Ishikawa (cell line): ENCODE measurements at regions not wholly inside any gene's neighbourhood (a gene's known extent, or its start where the extent isn't known, plus 50 kb on each side); places are given as distances from the start of the nearest gene placed in this dataset.

Source experiments
- CEBPB ChIP-seq: IDR thresholded peaks from 2 replicates; pipeline ENCODE4 v1.6.1; 2012
- CREB1 ChIP-seq: IDR thresholded peaks from 2 replicates; pipeline ENCODE4 v1.6.1; 2012; ENCODE audit warnings: low read depth
- EGR1 ChIP-seq: IDR thresholded peaks from 2 replicates; pipeline ENCODE4 v1.6.1; 2012
- EP300 ChIP-seq: IDR thresholded peaks from 2 replicates; pipeline ENCODE4 v1.6.1; 2012; ENCODE audit warnings: borderline replicate concordance
- FOXM1 ChIP-seq: IDR thresholded peaks from 2 replicates; pipeline ENCODE4 v1.6.1; 2012; ENCODE audit warnings: low read depth, borderline replicate concordance
- NFIC ChIP-seq: IDR thresholded peaks from 2 replicates; pipeline ENCODE4 v1.6.1; 2012
- RAD21 ChIP-seq: IDR thresholded peaks from 2 replicates; pipeline ENCODE4 v1.6.1; 2012; ENCODE audit warnings: low read depth
- TAF1 ChIP-seq: IDR thresholded peaks from 2 replicates; pipeline ENCODE4 v1.6.1; 2012; ENCODE audit warnings: low read depth, mild to moderate bottlenecking
- TCF12 ChIP-seq: IDR thresholded peaks from 2 replicates; pipeline ENCODE4 v1.6.1; 2012; ENCODE audit warnings: low read depth
- TEAD4 ChIP-seq: IDR thresholded peaks from 2 replicates; pipeline ENCODE4 v1.6.1; 2012
- YY1 ChIP-seq: IDR thresholded peaks from 2 replicates; pipeline ENCODE4 v1.6.1; 2012; ENCODE audit warnings: low read depth
- ZBTB7A ChIP-seq: IDR thresholded peaks from 2 replicates; pipeline ENCODE4 v1.6.1; 2012; ENCODE audit warnings: low read depth
- TF ChIP-seq, protein P1 (sequence below): IDR thresholded peaks from 2 replicates; pipeline ENCODE4 v1.6.1; 2012
- TF ChIP-seq, protein P2 (sequence below): IDR thresholded peaks from 2 replicates; pipeline ENCODE4 v1.6.1; 2012; ENCODE audit warnings: low read depth, mild to moderate bottlenecking
- TF ChIP-seq, protein P3 (sequence below): IDR thresholded peaks from 2 replicates; pipeline ENCODE4 v1.6.1; 2012

DNA sequence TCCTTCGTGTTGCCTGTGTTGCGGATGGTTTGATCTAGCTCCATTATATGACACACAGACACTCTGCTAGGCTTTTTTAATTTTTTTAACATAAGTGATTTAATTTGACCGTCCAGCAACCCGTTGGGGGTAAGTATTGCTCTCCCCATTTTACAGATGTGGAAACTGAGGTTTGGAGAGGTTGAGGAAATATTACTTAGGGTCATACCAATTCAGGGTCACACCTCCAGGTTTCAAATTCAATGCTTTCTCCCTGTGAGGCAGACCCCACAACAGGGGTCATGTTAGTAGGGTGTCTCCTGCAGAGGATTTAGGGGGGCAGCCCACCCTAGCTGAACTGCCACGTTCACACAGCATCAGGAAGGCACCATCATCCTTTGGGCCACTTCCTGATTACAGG is 179.4 kb downstream of the COPRS start:
- TF ChIP-seq TEAD4: no peak
- TF ChIP-seq, protein P1, sequence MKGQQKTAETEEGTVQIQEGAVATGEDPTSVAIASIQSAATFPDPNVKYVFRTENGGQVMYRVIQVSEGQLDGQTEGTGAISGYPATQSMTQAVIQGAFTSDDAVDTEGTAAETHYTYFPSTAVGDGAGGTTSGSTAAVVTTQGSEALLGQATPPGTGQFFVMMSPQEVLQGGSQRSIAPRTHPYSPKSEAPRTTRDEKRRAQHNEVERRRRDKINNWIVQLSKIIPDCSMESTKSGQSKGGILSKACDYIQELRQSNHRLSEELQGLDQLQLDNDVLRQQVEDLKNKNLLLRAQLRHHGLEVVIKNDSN: no peak
- TF ChIP-seq EP300: no peak
- TF ChIP-seq, protein P2, sequence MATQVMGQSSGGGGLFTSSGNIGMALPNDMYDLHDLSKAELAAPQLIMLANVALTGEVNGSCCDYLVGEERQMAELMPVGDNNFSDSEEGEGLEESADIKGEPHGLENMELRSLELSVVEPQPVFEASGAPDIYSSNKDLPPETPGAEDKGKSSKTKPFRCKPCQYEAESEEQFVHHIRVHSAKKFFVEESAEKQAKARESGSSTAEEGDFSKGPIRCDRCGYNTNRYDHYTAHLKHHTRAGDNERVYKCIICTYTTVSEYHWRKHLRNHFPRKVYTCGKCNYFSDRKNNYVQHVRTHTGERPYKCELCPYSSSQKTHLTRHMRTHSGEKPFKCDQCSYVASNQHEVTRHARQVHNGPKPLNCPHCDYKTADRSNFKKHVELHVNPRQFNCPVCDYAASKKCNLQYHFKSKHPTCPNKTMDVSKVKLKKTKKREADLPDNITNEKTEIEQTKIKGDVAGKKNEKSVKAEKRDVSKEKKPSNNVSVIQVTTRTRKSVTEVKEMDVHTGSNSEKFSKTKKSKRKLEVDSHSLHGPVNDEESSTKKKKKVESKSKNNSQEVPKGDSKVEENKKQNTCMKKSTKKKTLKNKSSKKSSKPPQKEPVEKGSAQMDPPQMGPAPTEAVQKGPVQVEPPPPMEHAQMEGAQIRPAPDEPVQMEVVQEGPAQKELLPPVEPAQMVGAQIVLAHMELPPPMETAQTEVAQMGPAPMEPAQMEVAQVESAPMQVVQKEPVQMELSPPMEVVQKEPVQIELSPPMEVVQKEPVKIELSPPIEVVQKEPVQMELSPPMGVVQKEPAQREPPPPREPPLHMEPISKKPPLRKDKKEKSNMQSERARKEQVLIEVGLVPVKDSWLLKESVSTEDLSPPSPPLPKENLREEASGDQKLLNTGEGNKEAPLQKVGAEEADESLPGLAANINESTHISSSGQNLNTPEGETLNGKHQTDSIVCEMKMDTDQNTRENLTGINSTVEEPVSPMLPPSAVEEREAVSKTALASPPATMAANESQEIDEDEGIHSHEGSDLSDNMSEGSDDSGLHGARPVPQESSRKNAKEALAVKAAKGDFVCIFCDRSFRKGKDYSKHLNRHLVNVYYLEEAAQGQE: no peak
- no peak for TF ChIP-seq RAD21
- no peak for TF ChIP-seq CREB1
- no peak for TF ChIP-seq TAF1
- no peak for TF ChIP-seq CEBPB
- TF ChIP-seq, protein P3, sequence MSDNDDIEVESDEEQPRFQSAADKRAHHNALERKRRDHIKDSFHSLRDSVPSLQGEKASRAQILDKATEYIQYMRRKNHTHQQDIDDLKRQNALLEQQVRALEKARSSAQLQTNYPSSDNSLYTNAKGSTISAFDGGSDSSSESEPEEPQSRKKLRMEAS: no peak
- TF ChIP-seq TCF12: no peak
- no peak for TF ChIP-seq NFIC
- no peak for TF ChIP-seq ZBTB7A

DNA sequence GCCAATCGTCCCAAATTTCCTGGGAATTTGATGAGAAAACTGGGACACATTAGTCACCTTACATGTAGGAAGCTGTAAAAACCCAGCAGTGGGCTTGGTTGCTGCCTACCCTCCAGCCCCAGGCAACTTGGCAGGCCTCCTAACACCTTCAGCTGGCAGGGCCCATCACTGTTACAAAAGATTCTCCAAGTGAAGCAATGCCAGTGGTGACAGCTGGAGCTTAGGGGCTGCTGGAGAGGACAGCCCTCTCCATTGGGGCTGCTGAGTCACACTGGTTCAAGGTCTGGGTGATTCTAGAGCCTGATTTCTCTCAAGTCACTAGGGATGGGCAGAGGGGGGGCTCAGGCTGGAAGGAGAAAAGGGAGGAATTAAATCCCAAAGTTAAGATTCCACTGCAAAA is 180.6 kb downstream of the COPRS start:
- TF ChIP-seq RAD21 (no peak), ZBTB7A (no peak), CEBPB (no peak), TAF1 (no peak), TEAD4 (no peak), EP300 (no peak), CREB1 (no peak), NFIC (no peak), EGR1 (no peak), FOXM1 (no peak), TCF12 (no peak), YY1 (no peak)
- TF ChIP-seq, protein P2: no peak
- TF ChIP-seq, protein P1: no peak
- TF ChIP-seq, protein P3: no peak

DNA sequence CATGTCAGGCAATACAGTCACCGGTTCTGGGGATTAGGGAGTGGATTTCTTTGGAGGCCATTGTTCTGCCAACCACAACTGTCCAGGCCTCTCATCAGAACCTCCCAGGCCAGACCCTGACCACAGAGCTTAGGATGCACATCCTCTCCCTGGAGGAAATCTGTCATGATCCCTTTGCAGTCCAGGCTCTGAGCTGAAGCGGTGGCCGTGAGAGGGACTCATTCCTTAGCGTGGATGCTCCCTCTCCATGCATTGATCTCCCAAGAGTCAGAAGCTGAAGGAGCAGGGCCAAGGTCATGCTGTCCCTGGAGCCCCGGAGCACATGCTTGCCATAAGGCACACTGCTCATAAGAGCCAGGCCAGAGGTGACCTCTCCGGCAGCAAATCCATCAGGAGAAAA is 181.4 kb downstream of the COPRS start:
- TF ChIP-seq NFIC: no peak
- no peak for TF ChIP-seq CREB1
- TF ChIP-seq CEBPB: no peak
- TF ChIP-seq YY1: no peak
- TF ChIP-seq, protein P2: no peak
- TF ChIP-seq ZBTB7A: no peak

DNA sequence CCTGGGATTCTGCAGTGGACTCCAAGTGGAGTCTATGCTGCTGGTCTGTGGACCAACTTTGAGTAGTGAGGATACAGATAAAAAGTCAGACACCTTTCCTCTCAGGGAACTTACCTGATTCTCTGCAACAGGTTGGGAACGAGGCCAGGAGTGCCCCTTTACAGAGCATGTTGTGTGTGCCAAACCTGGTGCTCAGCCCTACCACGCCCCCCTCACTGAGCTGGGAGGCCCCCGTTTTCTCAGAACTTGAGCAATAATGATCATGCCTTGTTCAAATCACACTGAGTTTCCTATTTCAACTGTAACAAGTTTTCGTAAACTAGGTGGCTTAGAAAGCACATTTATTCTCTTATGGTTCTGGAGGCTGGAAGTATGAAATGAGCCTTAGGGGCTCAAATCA is 182.0 kb downstream of the COPRS start:
- no peak for TF ChIP-seq ZBTB7A
- TF ChIP-seq, protein P1: no peak
- TF ChIP-seq, protein P2: no peak
- no peak for TF ChIP-seq EP300
- TF ChIP-seq TCF12: no peak
- TF ChIP-seq TAF1: no peak
- no peak for TF ChIP-seq FOXM1
- TF ChIP-seq TEAD4: no peak
- TF ChIP-seq, protein P3: no peak
- no peak for TF ChIP-seq NFIC
